Liver (tissue), 8 donors: ENCODE measurements at regions not wholly inside any gene's neighbourhood (a gene's known extent, or its start where the extent isn't known, plus 50 kb on each side); places are given as distances from the start of the nearest gene placed in this dataset.

Experiments used
- DNase-seq: peaks from one replicate; pipeline ENCODE4 v3.0.0-alpha.2; 2017; ENCODE audit warnings: low spot score
- H3K27ac ChIP-seq, 2 donors: one replicate each; pipeline ENCODE4 v1.7.0; 2013; ENCODE audit warnings: inconsistent platforms in 2 of 2, low read length in 2 of 2, control low read depth in 1 of 2, low read depth in 1 of 2, mild to moderate bottlenecking in 1 of 2
- H3K27me3 ChIP-seq, 4 donors: one replicate each; pipeline versions ENCODE4 v1.6.1 to v1.7.0; 2013; ENCODE audit warnings: low read length in 3 of 4, inconsistent platforms in 1 of 4, mild to moderate bottlenecking in 1 of 4, moderate library complexity in 1 of 4; ENCODE audit not compliant: control insufficient read depth in 4 of 4, insufficient read depth in 4 of 4
- H3K36me3 ChIP-seq, 4 donors: one replicate each; pipeline versions ENCODE4 v1.6.1 to v1.7.0; 2013; ENCODE audit warnings: low read length in 3 of 4, mild to moderate bottlenecking in 3 of 4, low read depth in 1 of 4, moderate library complexity in 1 of 4; ENCODE audit not compliant: control insufficient read depth in 4 of 4, insufficient read depth in 3 of 4
- H3K4me1 ChIP-seq, 4 donors: one replicate each; pipeline versions ENCODE4 v1.6.1 to v1.7.0; 2013; ENCODE audit warnings: low read length in 3 of 4, mild to moderate bottlenecking in 3 of 4, moderate library complexity in 1 of 4; ENCODE audit not compliant: control insufficient read depth in 4 of 4, insufficient read depth in 4 of 4
- H3K4me3 ChIP-seq, 3 donors: one replicate each; pipeline versions ENCODE4 v1.6.1 to v1.7.0; 2013; ENCODE audit warnings: low read length in 3 of 3, control low read depth in 1 of 3, low read depth in 1 of 3, mild to moderate bottlenecking in 1 of 3
- H3K9ac ChIP-seq, 2 donors: one replicate each; pipeline ENCODE4 v1.7.0; 2013; ENCODE audit warnings: low read length in 2 of 2, mild to moderate bottlenecking in 2 of 2, moderate library complexity in 2 of 2, control low read depth in 1 of 2, low read depth in 1 of 2
- H3K9me3 ChIP-seq, 4 donors: one replicate each; pipeline versions ENCODE4 v1.6.1 to v1.7.0; 2013; ENCODE audit warnings: low read length in 3 of 4; ENCODE audit not compliant: control insufficient read depth in 4 of 4
- ATF3 ChIP-seq: IDR thresholded peaks from 2 replicates; pipeline ENCODE4 v1.6.1; 2016; ENCODE audit warnings: antibody characterized with exemption
- CTCF ChIP-seq: fragments of 150-350 bp; IDR thresholded peaks from 2 replicates; pipeline ENCODE4 v1.5.1; 2017; ENCODE audit warnings: improper control_type of control experiment, low read depth, low read length; ENCODE audit not compliant: missing input control
- EGR1 ChIP-seq, 2 donors: IDR thresholded peaks; 2 replicates each; pipeline ENCODE4 v1.6.1; 2016 to 2018; ENCODE audit warnings: antibody characterized with exemption in 2 of 2, low read depth in 2 of 2
- FOXA1 ChIP-seq: IDR thresholded peaks from 2 replicates; pipeline ENCODE4 v1.6.1; 2016; ENCODE audit warnings: antibody characterized with exemption
- FOXA2 ChIP-seq: IDR thresholded peaks from 2 replicates; pipeline ENCODE4 v1.6.1; 2016; ENCODE audit warnings: antibody characterized with exemption
- GABPA ChIP-seq, 2 donors: IDR thresholded peaks in 1 of 2; conservative IDR thresholded peaks in 1 of 2; 2 replicates each; pipeline ENCODE4 v1.6.1; 2016; ENCODE audit warnings: antibody characterized with exemption in 2 of 2, mild to moderate bottlenecking in 1 of 2, moderate library complexity in 1 of 2
- HNF4G ChIP-seq: IDR thresholded peaks from 2 replicates; pipeline ENCODE4 v1.6.1; 2016; ENCODE audit warnings: antibody characterized with exemption
- JUND ChIP-seq, 2 donors: IDR thresholded peaks; 2 replicates each; pipeline ENCODE4 v1.6.1; 2016; ENCODE audit warnings: antibody characterized with exemption in 2 of 2
- RAD21 ChIP-seq, 2 donors: IDR thresholded peaks; 2 replicates each; pipeline ENCODE4 v1.6.1; 2016; ENCODE audit warnings: antibody characterized with exemption in 2 of 2, mild to moderate bottlenecking in 2 of 2
- REST ChIP-seq: IDR thresholded peaks from 2 replicates; pipeline ENCODE4 v1.6.1; 2016; ENCODE audit warnings: antibody characterized with exemption, mild to moderate bottlenecking
- RXRA ChIP-seq, 2 donors: IDR thresholded peaks; 2 replicates each; pipeline ENCODE4 v1.6.1; 2017 to 2018; ENCODE audit warnings: antibody characterized with exemption in 2 of 2, mild to moderate bottlenecking in 1 of 2
- SP1 ChIP-seq: IDR thresholded peaks from 2 replicates; pipeline ENCODE4 v1.6.1; 2018; ENCODE audit warnings: antibody characterized with exemption, mild to moderate bottlenecking
- TAF1 ChIP-seq: conservative IDR thresholded peaks from 2 replicates; pipeline ENCODE4 v1.6.1; 2016; ENCODE audit warnings: antibody characterized with exemption, mild to moderate bottlenecking
- YY1 ChIP-seq: IDR thresholded peaks from 2 replicates; pipeline ENCODE4 v1.6.1; 2016; ENCODE audit warnings: antibody characterized with exemption, mild to moderate bottlenecking
- WGBS: extraction: QIAGEN DNeasy Blood & Tissue Kit; methylation state at CpG from one replicate; pipeline ENCODE4 v1.1.7; 2013; 5-methylcytosine and 5-hydroxymethylcytosine counted together
- donor health status: healthy.
- donor health status: healthy.
- donor health status: healthy.
- donor health status: healthy.
- donor health status: healthy.

GRCh38 chr18:23352042-23352441 is 101.0 kb upstream of the RIOK3 start:
- H3K36me3 ChIP-seq, result peaks cover 0 to 3% (median under 1%) of the 10 kb centered on the region in 4 donors
- TF ChIP-seq RAD21 (IDR thresholded peaks at IDR 0.05), result no peak
- no peak for TF ChIP-seq RXRA (IDR thresholded peaks at IDR 0.05)
- TF ChIP-seq JUND (IDR thresholded peaks at IDR 0.05), result no peak
- TF ChIP-seq SP1, result no peak
- TF ChIP-seq YY1, result no peak
- TF ChIP-seq FOXA1, result no peak
- TF ChIP-seq FOXA2, result no peak
- TF ChIP-seq EGR1 (IDR thresholded peaks at IDR 0.05; ENCODE audit: low read depth in 2 of 2), result no peak
- TF ChIP-seq HNF4G, result no peak

GRCh38 chr18:23353459-23353858 is 99.6 kb upstream of the RIOK3 start:
- peaks cover 0 to 3% (median under 1%) of the 10 kb centered on the region in 4 donors for H3K36me3 ChIP-seq
- no peak for DNase-seq

More at GRCh38 chr18:23352042-23352441, 101.0 kb upstream of the RIOK3 start:
- no peak for DNase-seq
- Histone ChIP-seq H3K4me3 (no peak overlapping the region), H3K27ac (no peak overlapping the region), H3K9me3 (no peaks in the 10 kb centered on the region), H3K4me1 (peaks cover 5 to 10% (median 9%) of the 10 kb centered on the region in 4 donors), H3K9ac (no peak overlapping the region), H3K27me3 (no peaks in the 10 kb centered on the region)
- WGBS, result 99% methylated on average over 2 of the region's 2 CpGs

GRCh38 chr18:23354625-23355024 is 98.5 kb upstream of the RIOK3 start:
- TF ChIP-seq EGR1 (IDR thresholded peaks at IDR 0.05; ENCODE audit: low read depth in 2 of 2) (no peak), GABPA (IDR thresholded peaks at IDR 0.05 in 1 of 2, conservative IDR thresholded peaks at IDR 0.05 in 1 of 2) (no peak), RXRA (IDR thresholded peaks at IDR 0.05) (no peak), CTCF (no peak), REST (no peak), TAF1 (no peak), YY1 (no peak), ATF3 (no peak)
- no peaks in the 10 kb centered on the region for H3K9me3 ChIP-seq
- H3K36me3 ChIP-seq, result peaks cover 0 to 3% (median 0%) of the 10 kb centered on the region in 4 donors
- H3K27me3 ChIP-seq, result no peaks in the 10 kb centered on the region
- H3K4me3 ChIP-seq, result no peak overlapping the region
- no peak overlapping the region for H3K27ac ChIP-seq
- 83% methylated on average over 4 of the region's 4 CpGs for WGBS
- no peak overlapping the region for H3K9ac ChIP-seq
- peaks cover 7 to 28% (median 24%) of the 10 kb centered on the region in 4 donors for H3K4me1 ChIP-seq
- no peak for DNase-seq

More at GRCh38 chr18:23353459-23353858, 99.6 kb upstream of the RIOK3 start:
- no peak overlapping the region for H3K9ac ChIP-seq
- H3K27me3 ChIP-seq, result no peaks in the 10 kb centered on the region
- H3K4me1 ChIP-seq, result peaks cover 7 to 24% (median 21%) of the 10 kb centered on the region in 4 donors
- WGBS, result 62% methylated on average over 3 of the region's 3 CpGs
- no peaks in the 10 kb centered on the region for H3K9me3 ChIP-seq
- H3K27ac ChIP-seq, result no peak overlapping the region
- TF ChIP-seq HNF4G, result no peak
- TF ChIP-seq REST, result no peak
- H3K4me3 ChIP-seq, result no peak overlapping the region
